ENCODE measurements at regions not wholly inside any gene's neighbourhood (a gene's known extent, or its start where the extent isn't known, plus 50 kb on each side); places are given as distances from the start of the nearest gene placed in this dataset.

DNA sequence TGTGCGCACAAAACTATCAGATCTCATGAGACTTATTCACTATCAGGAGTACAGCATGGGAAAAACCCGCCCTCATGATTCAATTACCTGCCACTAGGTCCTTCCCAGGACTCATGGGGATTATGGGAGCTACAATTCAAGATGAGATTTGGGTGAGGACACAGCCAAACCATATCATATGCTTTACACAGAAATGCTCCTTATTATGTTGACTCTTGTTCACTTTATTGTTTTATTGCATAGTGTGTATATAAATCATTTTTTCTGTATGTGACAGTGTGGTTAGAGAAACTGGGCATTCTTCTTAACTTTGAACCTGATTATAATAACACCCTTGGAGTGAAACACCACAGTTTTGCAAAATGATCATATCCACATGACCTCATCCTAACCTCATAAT, 212.8 kb upstream of the TNRC6C start:
- ChIA-PET CTCF (no interaction called here), POLR2A (no interaction called here)
- no peak overlapping the region for H3K4me3 ChIP-seq (ENCODE audit: control insufficient read depth in 1 of 7, extremely low read depth in 1 of 7, insufficient read depth in 4 of 7, low read depth in 2 of 7, low read length in 6 of 7)
- H3K27ac ChIP-seq (ENCODE audit: insufficient read depth in 1 of 2, low read depth in 1 of 2, low read length in 2 of 2, poor library complexity in 1 of 2, severe bottlenecking in 2 of 2), result no peak overlapping the region
- no CpG with 5 or more reads among the region's 2 CpGs for WGBS (ENCODE audit: insufficient coverage)
- no peak for DNase-seq
- H3K9me3 ChIP-seq (ENCODE audit: control extremely low read depth in 1 of 5, control insufficient read depth in 4 of 5, insufficient read depth in 2 of 5, low read depth in 1 of 5, low read length in 4 of 5), result peaks cover 0 to 2% (median 0%) of the 10 kb centered on the region in 5 experiments
- peaks cover 0 to 5% (median 0%) of the 10 kb centered on the region in 5 experiments for H3K27me3 ChIP-seq (replicated peaks in 2 of 5; ENCODE audit: control insufficient read depth in 4 of 5, insufficient read depth in 5 of 5, low read length in 4 of 5)
- no peaks in the 10 kb centered on the region for H3K36me3 ChIP-seq (ENCODE audit: control insufficient read depth in 4 of 4, insufficient read depth in 4 of 4, low read length in 3 of 4)
- no peaks in the 10 kb centered on the region for H3K4me1 ChIP-seq (ENCODE audit: control extremely low read depth in 1 of 4, control insufficient read depth in 4 of 4, insufficient read depth in 4 of 4, low read length in 3 of 4)

DNA sequence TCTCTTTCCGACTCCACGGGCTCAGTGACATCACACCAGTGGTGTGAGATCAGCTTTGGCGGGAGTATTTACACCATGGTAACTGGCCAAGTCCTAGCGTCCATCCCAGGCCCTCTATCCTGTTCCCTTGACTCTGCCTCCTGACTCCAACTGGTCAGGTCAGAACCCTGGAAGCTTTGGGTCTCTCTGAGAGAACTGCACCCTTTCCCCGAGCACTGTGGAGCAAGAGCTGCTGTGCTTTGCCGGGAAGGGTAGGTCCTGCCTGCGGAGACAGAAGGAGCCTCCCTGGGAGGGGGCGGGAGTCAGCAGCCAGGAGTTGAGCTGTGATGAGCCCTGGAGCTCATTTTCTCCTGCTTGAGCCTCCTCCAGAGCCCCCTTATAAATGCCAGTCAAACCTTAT, 212.1 kb upstream of the TNRC6C start:
- Histone ChIP-seq H3K36me3 (ENCODE audit: control insufficient read depth in 4 of 4, insufficient read depth in 4 of 4, low read length in 3 of 4) (no peaks in the 10 kb centered on the region), H3K27me3 (replicated peaks in 2 of 5; ENCODE audit: control insufficient read depth in 4 of 5, insufficient read depth in 5 of 5, low read length in 4 of 5) (peaks cover 0 to 5% (median 0%) of the 10 kb centered on the region in 5 experiments), H3K27ac (ENCODE audit: insufficient read depth in 1 of 2, low read depth in 1 of 2, low read length in 2 of 2, poor library complexity in 1 of 2, severe bottlenecking in 2 of 2) (no peak overlapping the region), H3K4me1 (ENCODE audit: control extremely low read depth in 1 of 4, control insufficient read depth in 4 of 4, insufficient read depth in 4 of 4, low read length in 3 of 4) (no peaks in the 10 kb centered on the region), H3K9me3 (ENCODE audit: control extremely low read depth in 1 of 5, control insufficient read depth in 4 of 5, insufficient read depth in 2 of 5, low read depth in 1 of 5, low read length in 4 of 5) (peaks cover 0 to 2% (median 0%) of the 10 kb centered on the region in 5 experiments), H3K4me3 (ENCODE audit: control insufficient read depth in 1 of 7, extremely low read depth in 1 of 7, insufficient read depth in 4 of 7, low read depth in 2 of 7, low read length in 6 of 7) (no peak overlapping the region)
- WGBS (ENCODE audit: insufficient coverage), result 95% methylated on average over 7 of the region's 8 CpGs
- ChIA-PET POLR2A (no interaction called here), CTCF (no interaction called here)
- DNase-seq, result no peak

DNA sequence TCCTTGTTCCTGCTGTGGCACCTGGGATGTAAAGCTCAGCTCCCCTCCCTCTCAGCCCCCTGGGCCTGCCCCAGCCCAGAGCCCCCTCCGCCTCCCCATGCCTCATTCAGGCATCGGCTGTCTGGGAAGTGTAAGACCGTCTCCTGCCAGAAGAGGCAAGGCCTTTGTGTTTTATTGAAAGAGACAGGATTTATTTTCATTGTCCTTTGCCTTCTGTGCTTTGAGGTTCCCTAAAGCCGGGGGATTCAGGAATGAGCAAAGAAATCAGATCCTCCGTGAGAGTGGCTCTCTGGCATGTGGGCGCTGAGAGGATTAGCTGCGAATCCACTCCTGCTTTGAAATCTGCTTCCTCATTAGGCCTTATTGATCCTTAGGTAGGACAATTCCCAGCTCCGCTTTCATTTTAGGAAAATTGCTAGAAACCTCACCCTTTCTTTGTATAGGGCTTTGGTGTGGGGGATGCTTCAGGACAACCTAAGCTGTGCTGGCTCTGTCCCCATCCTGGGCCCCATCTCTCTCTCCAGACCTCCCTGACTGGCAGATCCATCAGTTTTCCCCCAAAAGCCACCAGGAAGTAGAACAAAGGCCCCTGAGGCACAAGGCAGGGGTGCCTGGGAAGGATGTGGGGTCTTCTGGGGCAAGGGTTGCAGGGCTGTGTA, 211.5 kb upstream of the TNRC6C start:
- DNase-seq, result no peak
- H3K27ac ChIP-seq (ENCODE audit: insufficient read depth in 1 of 2, low read depth in 1 of 2, low read length in 2 of 2, poor library complexity in 1 of 2, severe bottlenecking in 2 of 2), result no peak overlapping the region
- H3K9me3 ChIP-seq (ENCODE audit: control extremely low read depth in 1 of 5, control insufficient read depth in 4 of 5, insufficient read depth in 2 of 5, low read depth in 1 of 5, low read length in 4 of 5), result peaks cover 0 to 2% (median 0%) of the 10 kb centered on the region in 5 experiments
- 100% methylated on average over 4 of the region's 8 CpGs for WGBS (ENCODE audit: insufficient coverage)
- POLR2A ChIA-PET, result no interaction called here
- CTCF ChIA-PET, result interaction anchor here (0.9 kb wide), 1 partner anchor 266 kb away, joined by 3 read pairs; no protein-coding TSS in a partner anchor
- H3K4me1 ChIP-seq (ENCODE audit: control extremely low read depth in 1 of 4, control insufficient read depth in 4 of 4, insufficient read depth in 4 of 4, low read length in 3 of 4), result no peaks in the 10 kb centered on the region
- H3K4me3 ChIP-seq (ENCODE audit: control insufficient read depth in 1 of 7, extremely low read depth in 1 of 7, insufficient read depth in 4 of 7, low read depth in 2 of 7, low read length in 6 of 7), result no peak overlapping the region
- no peaks in the 10 kb centered on the region for H3K36me3 ChIP-seq (ENCODE audit: control insufficient read depth in 4 of 4, insufficient read depth in 4 of 4, low read length in 3 of 4)
- H3K27me3 ChIP-seq (replicated peaks in 2 of 5; ENCODE audit: control insufficient read depth in 4 of 5, insufficient read depth in 5 of 5, low read length in 4 of 5), result peaks cover 0 to 5% (median 0%) of the 10 kb centered on the region in 5 experiments

DNA sequence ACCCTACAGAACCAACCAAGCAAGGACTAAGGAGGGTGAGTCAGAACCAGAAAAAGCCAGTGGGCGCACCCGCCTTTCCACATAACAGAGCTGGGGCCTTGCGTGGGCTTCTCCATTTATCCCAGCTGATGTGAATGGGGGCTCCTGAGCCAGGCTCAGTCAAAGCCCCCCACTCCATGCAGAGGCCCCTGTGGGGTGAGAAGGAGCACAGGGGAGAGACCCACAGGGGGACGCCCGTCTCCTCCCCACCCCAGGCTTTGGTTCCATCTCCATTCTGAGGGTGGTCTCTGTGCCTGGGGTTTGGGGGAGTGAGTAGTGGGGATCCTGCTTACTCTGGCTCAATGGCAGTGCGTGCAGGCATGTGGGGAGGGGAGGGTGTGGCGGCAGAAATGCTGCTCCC, 210.1 kb upstream of the TNRC6C start:
- POLR2A ChIA-PET, result no interaction called here

DNA sequence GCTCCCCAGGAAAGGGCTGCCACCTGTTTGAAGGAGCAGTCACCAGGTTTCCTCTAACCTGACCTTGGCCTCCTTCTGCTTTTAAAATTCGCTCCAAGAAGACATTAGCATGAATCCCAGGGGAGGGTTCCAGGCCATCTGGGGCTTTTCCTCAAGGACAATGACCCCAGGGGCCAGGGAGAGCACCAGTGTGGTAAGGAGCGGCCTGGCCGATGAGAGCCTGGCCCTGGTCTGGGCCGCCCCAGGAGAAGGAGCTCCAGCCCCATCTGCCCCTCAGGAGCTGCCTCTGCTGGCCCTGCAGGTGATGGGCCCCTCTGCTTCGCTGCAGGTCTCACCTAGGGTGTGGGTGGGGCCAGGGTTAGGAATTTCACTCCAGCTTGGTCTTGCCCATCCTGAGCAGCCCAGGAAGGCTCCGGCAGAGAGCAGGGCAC, 209.2 kb upstream of the TNRC6C start:
- WGBS (ENCODE audit: insufficient coverage), result 98% methylated on average over 5 of the region's 6 CpGs
- Histone ChIP-seq H3K27ac (ENCODE audit: insufficient read depth in 1 of 2, low read depth in 1 of 2, low read length in 2 of 2, poor library complexity in 1 of 2, severe bottlenecking in 2 of 2) (no peak overlapping the region), H3K4me3 (ENCODE audit: control insufficient read depth in 1 of 7, extremely low read depth in 1 of 7, insufficient read depth in 4 of 7, low read depth in 2 of 7, low read length in 6 of 7) (no peak overlapping the region), H3K36me3 (ENCODE audit: control insufficient read depth in 4 of 4, insufficient read depth in 4 of 4, low read length in 3 of 4) (no peaks in the 10 kb centered on the region), H3K4me1 (ENCODE audit: control extremely low read depth in 1 of 4, control insufficient read depth in 4 of 4, insufficient read depth in 4 of 4, low read length in 3 of 4) (no peaks in the 10 kb centered on the region), H3K27me3 (replicated peaks in 2 of 5; ENCODE audit: control insufficient read depth in 4 of 5, insufficient read depth in 5 of 5, low read length in 4 of 5) (peaks cover 0 to 5% (median 0%) of the 10 kb centered on the region in 5 experiments), H3K9me3 (ENCODE audit: control extremely low read depth in 1 of 5, control insufficient read depth in 4 of 5, insufficient read depth in 2 of 5, low read depth in 1 of 5, low read length in 4 of 5) (peaks cover 0 to 2% (median 0%) of the 10 kb centered on the region in 5 experiments)
- CTCF ChIA-PET, result no interaction called here
- POLR2A ChIA-PET, result no interaction called here
- no peak for DNase-seq

More for the DNA sequence above, 210.1 kb upstream of the TNRC6C start:
- CTCF ChIA-PET, result no interaction called here
- no peak overlapping the region for H3K4me3 ChIP-seq (ENCODE audit: control insufficient read depth in 1 of 7, extremely low read depth in 1 of 7, insufficient read depth in 4 of 7, low read depth in 2 of 7, low read length in 6 of 7)
- no peak for DNase-seq
- H3K27me3 ChIP-seq (replicated peaks in 2 of 5; ENCODE audit: control insufficient read depth in 4 of 5, insufficient read depth in 5 of 5, low read length in 4 of 5), result peaks cover 0 to 5% (median 0%) of the 10 kb centered on the region in 5 experiments
- H3K36me3 ChIP-seq (ENCODE audit: control insufficient read depth in 4 of 4, insufficient read depth in 4 of 4, low read length in 3 of 4), result no peaks in the 10 kb centered on the region
- whole genome bisulfite sequencing (ENCODE audit: insufficient coverage), result 100% methylated on average over 3 of the region's 7 CpGs
- H3K9me3 ChIP-seq (ENCODE audit: control extremely low read depth in 1 of 5, control insufficient read depth in 4 of 5, insufficient read depth in 2 of 5, low read depth in 1 of 5, low read length in 4 of 5), result peaks cover 0 to 2% (median 0%) of the 10 kb centered on the region in 5 experiments
- no peak overlapping the region for H3K27ac ChIP-seq (ENCODE audit: insufficient read depth in 1 of 2, low read depth in 1 of 2, low read length in 2 of 2, poor library complexity in 1 of 2, severe bottlenecking in 2 of 2)
- no peaks in the 10 kb centered on the region for H3K4me1 ChIP-seq (ENCODE audit: control extremely low read depth in 1 of 4, control insufficient read depth in 4 of 4, insufficient read depth in 4 of 4, low read length in 3 of 4)

DNA sequence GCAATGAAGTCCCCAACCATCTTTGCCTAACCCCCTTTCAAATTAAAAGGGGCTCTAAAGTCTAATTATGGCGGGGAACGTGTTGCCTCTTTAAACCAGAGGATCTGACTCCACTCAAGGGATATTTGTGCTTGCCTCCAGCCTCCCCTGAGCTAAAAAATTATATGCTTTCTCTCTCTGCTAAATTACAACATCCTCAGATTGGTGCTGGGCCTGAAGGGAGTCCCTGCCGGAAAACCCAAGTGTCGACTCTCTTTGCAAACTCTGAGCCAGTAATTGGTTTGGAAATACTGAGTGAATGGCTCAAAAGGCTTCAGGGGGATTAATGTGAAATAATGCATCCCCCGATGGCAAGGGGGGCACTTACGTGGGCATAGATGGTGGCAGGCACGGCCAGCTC, 208.5 kb upstream of the TNRC6C start:
- DNase-seq, result no peak
- POLR2A ChIA-PET, result no interaction called here
- Histone ChIP-seq H3K4me3 (ENCODE audit: control insufficient read depth in 1 of 7, extremely low read depth in 1 of 7, insufficient read depth in 4 of 7, low read depth in 2 of 7, low read length in 6 of 7) (no peak overlapping the region), H3K27ac (ENCODE audit: insufficient read depth in 1 of 2, low read depth in 1 of 2, low read length in 2 of 2, poor library complexity in 1 of 2, severe bottlenecking in 2 of 2) (no peak overlapping the region), H3K27me3 (replicated peaks in 2 of 5; ENCODE audit: control insufficient read depth in 4 of 5, insufficient read depth in 5 of 5, low read length in 4 of 5) (peaks cover 0 to 5% (median 0%) of the 10 kb centered on the region in 5 experiments), H3K4me1 (ENCODE audit: control extremely low read depth in 1 of 4, control insufficient read depth in 4 of 4, insufficient read depth in 4 of 4, low read length in 3 of 4) (no peaks in the 10 kb centered on the region), H3K36me3 (ENCODE audit: control insufficient read depth in 4 of 4, insufficient read depth in 4 of 4, low read length in 3 of 4) (no peaks in the 10 kb centered on the region), H3K9me3 (ENCODE audit: control extremely low read depth in 1 of 5, control insufficient read depth in 4 of 5, insufficient read depth in 2 of 5, low read depth in 1 of 5, low read length in 4 of 5) (peaks cover 0 to 4% (median 0%) of the 10 kb centered on the region in 5 experiments)
- CTCF ChIA-PET, result no interaction called here
- 97% methylated on average over 5 of the region's 7 CpGs for WGBS (ENCODE audit: insufficient coverage)

DNA sequence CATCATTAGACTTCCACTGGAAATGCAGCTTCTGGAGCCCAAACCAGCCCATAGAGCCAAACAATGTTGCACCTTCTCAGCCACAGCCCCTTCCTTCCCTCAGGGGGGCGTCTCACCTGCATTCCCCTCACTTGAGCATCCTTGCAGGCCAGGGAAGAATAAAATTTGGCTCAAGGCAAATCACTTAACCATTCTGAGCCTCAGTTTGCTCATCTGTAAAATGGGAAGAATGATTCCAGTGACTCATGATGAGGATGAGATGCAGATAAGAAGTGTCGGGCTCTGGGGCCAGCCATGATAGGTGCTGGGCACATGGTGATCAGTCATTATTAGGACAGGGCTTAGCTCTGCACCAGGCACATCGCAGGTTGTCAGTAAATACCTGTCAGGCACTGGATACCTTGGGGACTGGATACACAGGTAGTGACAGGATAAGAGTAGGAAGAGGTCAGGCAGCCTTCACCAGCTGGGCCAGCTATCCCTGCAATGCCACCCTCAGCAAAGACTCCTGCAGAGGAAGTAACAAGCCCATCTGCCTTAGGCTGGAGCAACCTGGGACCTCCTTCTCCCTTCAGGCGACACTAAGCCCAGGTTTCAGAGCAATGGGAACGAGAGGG, 208.0 kb upstream of the TNRC6C start:
- Histone ChIP-seq H3K9me3 (ENCODE audit: control extremely low read depth in 1 of 5, control insufficient read depth in 4 of 5, insufficient read depth in 2 of 5, low read depth in 1 of 5, low read length in 4 of 5) (peaks cover 0 to 7% (median 0%) of the 10 kb centered on the region in 5 experiments), H3K36me3 (ENCODE audit: control insufficient read depth in 4 of 4, insufficient read depth in 4 of 4, low read length in 3 of 4) (no peaks in the 10 kb centered on the region), H3K27me3 (replicated peaks in 2 of 5; ENCODE audit: control insufficient read depth in 4 of 5, insufficient read depth in 5 of 5, low read length in 4 of 5) (peaks cover 0 to 5% (median 0%) of the 10 kb centered on the region in 5 experiments), H3K4me3 (ENCODE audit: control insufficient read depth in 1 of 7, extremely low read depth in 1 of 7, insufficient read depth in 4 of 7, low read depth in 2 of 7, low read length in 6 of 7) (no peak overlapping the region), H3K27ac (ENCODE audit: insufficient read depth in 1 of 2, low read depth in 1 of 2, low read length in 2 of 2, poor library complexity in 1 of 2, severe bottlenecking in 2 of 2) (no peak overlapping the region), H3K4me1 (ENCODE audit: control extremely low read depth in 1 of 4, control insufficient read depth in 4 of 4, insufficient read depth in 4 of 4, low read length in 3 of 4) (no peaks in the 10 kb centered on the region)
- CTCF ChIA-PET, result no interaction called here
- DNase-seq, result no peak
- POLR2A ChIA-PET, result no interaction called here
- WGBS (ENCODE audit: insufficient coverage), result 98% methylated on average over 4 of the region's 5 CpGs
